ENCODE measurements at regions not wholly inside any gene's neighbourhood (a gene's known extent, or its start where the extent isn't known, plus 50 kb on each side); places are given as distances from the start of the nearest gene placed in this dataset.

- TF ChIP-seq CTCF (IDR thresholded peaks at IDR 0.05) (no peak), POLR2A (IDR thresholded peaks at IDR 0.05) (no peak)
Observed at GRCh38 chr16:86958423-86958822, 358.8 kb downstream of the C16orf95 start.
